Stimulated activated CD4-positive, alpha-beta T cell treated with anti-CD3 and anti-CD28 coated beads, Interleukin-4, amount 100 ng/mL, for 48 hours (primary cell): ENCODE measurements at regions not wholly inside any gene's neighbourhood (a gene's known extent, or its start where the extent isn't known, plus 50 kb on each side); places are given as distances from the start of the nearest gene placed in this dataset.

Experiments
- DNase-seq, 2 donors: peaks; one replicate each; pipeline ENCODE4 v3.0.0-alpha.2; 2020; ENCODE audit warnings: low read depth in 2 of 2

DNA sequence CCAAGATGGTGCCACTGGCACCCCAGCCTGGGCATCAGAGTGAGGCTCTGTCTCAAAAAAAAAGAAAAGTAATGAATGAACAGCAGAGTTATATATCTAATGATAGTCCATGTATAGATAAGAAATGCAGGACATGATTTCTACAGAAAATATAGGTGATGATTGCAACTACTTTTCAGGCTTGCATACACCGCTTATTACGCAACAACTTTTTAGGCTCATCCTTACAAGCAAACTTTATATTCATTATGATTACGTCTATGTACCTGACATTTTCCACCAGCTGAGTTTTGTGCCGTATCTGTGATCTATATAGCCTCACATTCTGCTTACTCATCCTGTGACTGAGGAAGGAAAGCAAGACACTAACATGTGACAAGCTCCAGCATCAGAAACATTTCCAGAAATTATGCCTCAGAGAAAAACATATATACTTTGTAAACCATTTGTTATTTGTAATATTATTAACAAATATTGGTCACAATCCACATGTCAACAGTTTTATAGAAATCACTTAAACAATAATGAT lies 906.3 kb downstream of the ZPLD1 start:
- no peak for DNase-seq

DNA sequence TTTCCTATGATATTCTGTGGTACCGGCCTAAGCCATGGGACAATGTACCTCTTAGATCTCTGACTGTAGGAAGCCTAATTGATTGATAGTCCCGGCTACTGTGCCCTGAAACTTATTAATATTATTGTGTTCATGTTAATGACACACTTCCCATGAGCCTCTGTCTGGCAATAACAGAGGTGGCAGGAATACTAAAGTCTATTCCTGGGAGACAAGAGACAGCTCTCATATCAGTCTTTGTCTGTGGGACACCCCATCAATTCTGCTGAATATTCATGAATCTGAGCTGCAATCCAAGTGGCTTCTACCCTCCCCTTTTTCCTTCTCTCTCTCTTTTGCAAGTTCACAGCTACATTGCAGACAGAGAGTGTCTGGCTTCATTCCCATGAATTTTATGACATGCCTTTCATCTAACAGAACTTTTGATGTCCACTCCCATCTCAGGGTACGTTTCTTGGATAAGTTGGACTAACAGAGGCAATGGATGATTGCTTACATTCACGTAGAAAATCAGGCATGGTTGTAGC lies 907.5 kb downstream of the ZPLD1 start:
- no peak for DNase-seq

DNA sequence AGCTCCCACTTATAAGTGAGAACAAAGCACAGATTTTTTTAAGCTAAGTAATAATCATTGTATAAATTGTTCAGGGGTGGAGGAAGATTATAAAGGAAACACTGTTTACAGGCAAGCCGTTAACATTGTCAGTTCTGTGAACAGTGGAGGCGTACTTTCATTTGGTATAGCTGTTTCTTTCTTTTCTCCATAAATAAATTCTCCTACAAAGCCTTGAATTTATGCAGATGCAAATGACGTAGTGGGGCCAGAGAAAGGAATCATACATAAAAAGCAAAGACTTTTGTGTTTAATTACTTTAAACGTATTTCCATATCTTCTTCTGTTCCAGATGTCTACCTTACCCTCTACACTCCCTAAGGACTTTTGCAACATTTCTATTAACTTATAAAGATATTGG lies 914.9 kb downstream of the ZPLD1 start:
- DNase-seq = no peak

DNA sequence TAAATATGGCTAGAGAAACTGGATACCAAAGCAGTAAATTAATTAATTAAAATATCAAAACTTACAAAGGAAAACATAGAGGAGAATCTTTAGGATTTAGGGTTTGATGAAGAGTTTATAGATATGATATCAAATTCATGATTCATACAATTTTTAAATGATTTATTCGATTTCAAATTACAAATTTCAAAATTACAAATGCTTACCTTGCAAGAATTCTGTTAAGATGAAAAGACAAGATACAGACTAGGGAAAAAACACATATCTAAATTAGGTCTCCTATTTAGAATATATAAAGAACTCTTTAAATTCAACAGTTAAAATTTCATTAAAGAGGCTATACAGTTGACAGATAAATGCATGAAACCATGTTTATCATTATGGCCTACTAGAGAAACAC lies 930.7 kb downstream of the ZPLD1 start:
- DNase-seq = no peak

DNA sequence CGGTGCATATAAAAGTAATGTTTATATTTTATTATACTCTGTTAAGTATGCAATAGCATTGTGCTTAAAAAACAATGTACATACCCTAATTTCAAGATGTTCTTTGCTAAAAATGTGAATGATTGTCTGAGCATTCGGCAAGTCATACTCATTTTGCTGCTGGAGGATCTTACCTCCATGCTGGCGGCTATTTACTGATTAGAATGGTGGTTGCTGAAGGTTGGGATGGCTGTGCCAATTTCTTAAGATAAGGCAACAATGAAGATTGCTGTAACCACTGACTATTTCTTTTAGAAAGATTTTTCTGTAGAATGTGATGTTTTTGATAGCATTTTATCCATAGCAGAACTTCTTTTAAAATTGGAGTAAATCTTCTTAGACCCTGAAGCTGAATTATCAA lies 932.7 kb downstream of the ZPLD1 start:
- no peak for DNase-seq

DNA sequence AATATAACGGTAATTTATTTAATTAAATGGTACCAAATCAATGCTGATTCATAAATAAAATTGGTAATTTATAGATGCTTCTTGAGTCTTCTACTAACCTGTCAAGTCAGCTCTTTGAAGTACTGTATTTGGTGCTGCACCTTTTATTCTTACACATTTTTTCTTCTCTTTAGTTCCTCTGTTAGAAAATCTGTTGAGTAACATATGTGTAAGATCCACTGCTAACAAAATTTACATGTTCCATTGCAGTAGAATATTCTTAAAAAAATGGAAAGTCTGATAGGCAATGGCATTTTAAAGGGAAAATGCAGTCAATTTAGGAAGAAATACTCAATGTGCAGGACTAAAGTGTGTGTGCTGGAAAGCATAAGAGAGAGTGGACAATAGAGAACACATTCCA lies 936.6 kb downstream of the ZPLD1 start:
- DNase-seq = no peak

DNA sequence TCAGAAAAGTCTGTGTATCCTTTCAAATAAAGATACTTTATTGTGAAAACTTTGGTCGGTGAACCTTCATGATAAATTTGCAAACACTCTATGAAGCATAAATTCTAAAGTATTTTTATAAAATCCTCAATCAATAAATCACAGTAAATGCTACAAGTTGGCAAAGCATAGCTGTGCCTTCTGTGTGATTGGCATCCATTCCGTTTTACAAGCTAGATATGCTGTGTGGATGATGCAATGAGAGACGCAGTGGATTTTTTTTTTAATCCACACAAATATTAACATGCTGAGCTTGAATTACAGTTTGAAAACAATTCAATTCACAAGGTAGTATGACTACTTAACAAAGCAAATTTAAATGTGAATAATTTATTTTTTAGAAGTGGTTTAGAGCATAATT lies 937.2 kb downstream of the ZPLD1 start:
- DNase-seq = no peak

DNA sequence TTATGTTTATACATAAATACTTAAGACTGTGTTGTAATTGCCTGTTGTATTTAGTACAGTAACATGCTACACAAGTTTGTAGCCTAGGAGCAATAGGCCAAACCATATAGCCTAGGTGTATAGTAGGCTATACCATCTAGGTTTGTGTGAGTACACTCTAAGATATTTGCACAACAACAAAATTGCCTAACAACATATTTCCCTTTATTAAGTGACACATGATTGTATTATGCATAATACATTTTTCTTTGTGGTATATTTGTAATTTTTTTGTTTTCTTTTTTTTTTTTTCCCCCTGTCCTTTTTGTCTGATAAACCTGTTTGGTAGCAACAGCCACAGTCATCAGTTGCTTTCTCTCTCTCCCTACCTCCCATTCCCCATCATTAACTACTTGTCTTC lies 945.6 kb downstream of the ZPLD1 start:
- DNase-seq = no peak

DNA sequence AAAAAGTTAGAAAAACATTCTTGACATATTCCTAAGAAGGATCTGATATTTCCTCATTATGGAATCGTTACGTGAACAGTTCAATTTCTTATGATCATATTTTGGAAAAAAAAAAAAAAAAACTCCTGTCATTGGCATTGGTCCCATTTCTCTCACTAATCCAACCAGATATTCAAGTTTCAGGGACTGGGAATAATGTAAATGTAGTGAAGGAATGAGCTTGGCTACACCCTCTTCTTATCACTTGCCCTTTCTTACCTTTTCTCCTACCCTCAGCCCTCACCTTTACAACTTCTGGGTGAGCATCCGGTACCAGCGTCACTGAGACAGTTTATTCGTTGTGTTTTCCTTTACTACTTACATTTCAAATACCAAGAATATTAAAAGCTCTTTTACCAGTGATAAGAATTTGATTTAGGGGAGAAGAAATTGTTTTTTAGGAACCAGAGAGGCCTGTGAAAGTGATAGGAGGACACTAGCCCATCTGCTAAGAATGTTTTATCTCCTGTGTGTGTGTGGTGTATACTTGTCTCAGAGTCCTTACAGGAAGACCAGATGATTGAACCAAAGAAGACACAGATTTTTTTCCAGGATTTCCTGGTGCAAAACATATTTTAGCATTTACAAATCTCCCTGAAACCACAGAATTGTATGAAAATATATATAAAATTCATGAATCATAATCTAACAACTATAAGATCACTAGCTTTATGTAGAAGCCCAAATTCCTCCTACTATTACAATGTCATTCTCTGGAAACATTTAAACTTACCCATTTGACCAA lies 946.7 kb downstream of the ZPLD1 start:
- DNase-seq = no peak

DNA sequence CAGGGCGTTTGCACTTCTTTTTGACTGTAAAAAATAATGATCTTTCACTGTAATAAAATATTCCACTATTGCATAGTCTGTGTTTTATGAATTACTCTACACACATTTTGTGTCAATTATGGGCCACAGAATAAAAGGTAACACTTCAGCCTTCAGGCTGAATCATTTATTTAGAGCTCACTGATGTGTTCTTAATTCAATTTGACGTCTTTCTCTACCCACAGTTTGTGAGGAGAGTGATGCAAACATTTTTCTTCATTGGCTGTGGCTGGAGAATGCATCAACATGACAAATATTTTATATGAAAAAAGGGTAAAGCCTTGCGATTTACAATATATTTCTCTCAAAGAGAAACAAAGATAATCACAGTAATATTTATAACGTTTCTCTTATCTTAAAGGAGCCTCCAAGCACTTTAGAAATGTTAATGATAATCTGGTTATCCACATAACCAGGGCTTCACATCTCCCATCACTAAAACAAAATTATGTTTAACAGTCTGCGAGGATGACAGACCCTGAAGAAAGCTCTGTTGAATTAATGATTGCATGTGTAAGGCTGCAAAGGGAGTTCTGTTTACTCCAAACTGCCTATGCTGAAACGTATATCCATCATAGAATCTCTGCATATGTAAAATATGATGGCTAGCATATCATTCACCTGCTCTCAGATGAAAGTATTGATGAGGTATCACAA lies 951.3 kb downstream of the ZPLD1 start:
- no peak for DNase-seq

DNA sequence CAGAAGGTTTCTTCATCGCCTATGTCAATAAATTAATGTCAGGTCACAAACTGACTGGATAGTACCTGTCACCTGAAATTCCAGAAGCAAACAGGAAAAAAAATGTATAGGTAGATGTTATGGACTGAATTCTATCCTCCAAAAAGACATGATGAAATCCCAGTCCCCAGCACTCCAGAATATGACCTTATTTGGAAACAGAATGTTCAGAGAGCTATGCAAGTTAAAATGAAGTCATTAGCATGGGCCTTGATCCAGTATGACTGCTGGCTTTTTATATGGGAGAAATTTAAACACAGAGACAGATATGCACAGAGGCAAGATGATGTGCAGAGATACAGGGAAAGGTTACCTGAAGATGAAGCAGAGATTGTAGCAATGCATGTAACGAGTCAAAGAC lies 953.4 kb downstream of the ZPLD1 start:
- no peak for DNase-seq

DNA sequence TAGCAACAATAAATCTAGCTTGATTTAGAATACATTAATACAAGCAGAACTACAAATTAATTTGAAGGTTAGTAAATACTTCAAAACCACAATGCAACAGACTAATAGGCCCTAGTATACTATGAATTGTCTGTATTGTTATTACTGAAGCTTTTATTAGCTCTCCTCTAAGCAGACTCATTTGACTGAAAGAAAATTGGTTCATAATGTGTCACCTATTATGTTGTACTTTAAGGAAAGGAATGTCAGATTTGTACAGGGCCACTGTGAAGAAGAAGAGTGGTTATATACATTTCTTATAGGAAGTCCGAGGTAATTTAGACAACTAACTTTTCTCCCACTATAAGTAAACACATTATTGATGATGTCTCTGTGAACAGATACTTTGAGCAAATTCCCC lies 954.5 kb downstream of the ZPLD1 start:
- no peak for DNase-seq

DNA sequence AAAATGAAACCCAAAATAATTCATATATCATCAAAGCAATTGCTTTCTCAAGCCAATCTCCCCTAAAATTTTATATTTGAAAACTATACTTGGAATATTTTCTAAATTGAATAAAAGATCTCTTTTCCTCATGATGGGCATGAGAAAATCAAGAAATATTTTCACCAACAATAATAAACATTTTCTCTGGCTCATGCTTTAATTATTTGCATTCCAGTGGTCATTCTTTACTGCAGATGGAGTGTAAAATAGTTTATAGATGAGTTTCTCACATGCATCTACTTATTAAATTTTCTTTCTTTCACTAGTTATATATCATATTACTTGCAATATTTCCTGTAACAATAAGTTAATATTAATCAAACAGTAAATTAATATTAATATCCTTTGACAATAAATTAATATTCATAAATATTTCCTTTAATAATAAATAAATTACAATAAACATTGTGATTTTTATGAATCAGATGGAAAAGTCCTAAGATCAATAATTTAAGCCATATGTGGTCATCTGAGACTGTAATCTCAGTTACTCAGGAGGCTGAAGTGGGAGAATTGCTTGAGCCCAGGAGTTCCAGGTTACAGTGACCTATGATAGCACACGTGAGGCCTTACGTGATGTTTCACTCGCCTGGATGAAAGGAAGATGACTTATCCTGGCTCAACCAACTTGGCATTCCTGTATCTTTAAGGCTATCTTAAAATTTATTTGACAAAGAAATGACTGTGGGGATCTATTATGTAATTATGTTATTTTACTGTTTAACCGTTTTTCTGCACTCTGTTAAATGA lies 958.8 kb downstream of the ZPLD1 start:
- DNase-seq = no peak

DNA sequence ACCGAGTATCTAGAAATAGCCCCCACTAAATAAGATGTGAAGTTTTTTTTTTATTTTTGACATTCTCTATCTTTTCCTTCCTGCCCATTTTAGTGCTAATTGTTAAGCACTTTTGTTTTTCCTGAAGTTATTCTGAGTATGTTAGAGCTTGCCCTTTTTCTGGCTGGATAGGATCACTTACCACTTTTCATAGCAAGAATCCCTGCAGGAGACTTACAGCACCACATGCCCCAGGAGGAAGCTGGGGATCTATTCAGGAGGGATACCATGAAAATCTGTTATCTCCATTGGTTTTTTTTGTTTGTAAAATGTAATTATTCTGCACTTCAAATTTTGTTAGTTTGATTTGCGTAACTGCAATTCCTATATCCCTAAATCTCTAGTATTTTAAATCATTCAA lies 968.4 kb downstream of the ZPLD1 start:
- DNase-seq = no peak

DNA sequence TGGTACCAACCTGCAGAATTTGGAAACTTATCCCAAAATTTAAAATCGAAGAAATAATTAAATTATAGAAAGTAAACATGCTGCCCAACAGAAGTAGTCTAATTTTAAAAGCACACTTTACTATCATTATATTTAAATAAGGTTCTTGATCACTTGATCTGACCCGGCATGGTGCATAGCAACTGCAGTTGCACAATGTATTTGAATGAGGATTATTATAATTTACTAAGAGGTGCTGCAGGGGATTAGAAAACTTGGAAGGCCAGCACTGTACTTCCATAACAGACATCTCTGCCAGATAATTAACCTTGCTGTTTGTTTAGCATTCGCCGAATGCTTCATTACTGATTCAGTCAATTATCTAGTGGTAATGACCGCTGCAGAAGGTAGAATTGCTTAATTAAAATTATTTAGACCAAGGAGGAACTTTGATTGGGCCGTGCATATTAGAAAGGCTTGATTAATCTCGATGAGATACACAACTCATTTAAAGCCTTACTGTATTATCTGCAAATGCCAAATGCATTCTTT lies 971.6 kb downstream of the ZPLD1 start:
- no peak for DNase-seq

DNA sequence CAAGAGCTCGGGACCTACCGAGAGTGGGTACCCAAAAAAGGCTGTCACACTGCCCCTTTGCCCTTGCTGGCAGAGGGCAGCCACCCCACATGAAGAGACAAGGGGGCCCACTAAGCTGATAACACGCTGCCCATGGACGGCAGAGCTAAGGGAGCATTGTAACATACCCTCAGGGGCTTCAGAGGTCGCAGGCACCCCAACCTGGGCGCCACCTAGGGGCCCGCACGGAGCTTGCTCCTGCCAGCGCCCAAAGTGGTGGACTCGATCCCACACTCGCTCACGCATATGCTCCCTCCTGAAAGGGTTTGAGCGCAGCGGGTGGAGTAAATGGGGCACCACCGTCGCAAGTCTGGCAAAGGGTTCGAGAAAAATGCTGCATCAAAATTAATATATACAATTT lies 975.4 kb downstream of the ZPLD1 start:
- no peak for DNase-seq

DNA sequence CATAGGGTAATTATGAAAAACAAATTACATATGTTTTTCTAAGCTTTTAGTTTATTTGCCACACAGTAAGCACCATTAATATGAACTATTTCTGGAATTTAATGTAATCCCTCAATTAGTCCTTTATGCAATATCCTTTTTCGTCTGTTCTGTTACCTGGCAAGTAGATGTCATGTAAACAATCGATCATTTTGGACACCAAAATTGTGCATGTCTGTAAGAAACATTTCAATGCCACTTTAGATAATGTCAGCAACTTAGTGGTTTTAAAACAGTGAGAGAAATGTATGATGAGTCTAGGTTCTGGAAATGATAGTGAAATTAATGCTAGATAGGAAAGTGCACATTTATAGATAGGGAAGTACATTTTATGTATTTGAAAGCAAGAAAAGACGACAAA lies 986.6 kb downstream of the ZPLD1 start:
- no peak for DNase-seq

DNA sequence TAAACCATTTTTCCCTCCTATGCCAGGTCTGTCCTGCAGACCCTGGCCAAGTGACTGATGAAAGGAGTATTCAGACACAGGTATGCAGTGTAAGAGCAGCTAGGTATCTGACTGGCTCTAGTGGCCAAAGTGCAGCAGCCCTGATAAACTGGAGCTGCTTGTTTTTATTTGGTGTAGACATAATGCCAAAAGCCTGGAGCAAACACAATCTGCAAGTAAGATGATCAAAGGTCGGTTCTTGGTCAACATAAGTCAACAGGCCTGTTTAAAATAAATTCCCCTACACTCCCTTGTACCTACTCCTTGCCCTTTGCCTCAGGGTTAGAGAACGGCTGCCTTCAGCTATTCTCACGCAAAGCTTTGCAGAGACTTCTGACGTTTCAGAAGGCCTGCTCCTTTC lies 1003.1 kb downstream of the ZPLD1 start:
- no peak for DNase-seq

DNA sequence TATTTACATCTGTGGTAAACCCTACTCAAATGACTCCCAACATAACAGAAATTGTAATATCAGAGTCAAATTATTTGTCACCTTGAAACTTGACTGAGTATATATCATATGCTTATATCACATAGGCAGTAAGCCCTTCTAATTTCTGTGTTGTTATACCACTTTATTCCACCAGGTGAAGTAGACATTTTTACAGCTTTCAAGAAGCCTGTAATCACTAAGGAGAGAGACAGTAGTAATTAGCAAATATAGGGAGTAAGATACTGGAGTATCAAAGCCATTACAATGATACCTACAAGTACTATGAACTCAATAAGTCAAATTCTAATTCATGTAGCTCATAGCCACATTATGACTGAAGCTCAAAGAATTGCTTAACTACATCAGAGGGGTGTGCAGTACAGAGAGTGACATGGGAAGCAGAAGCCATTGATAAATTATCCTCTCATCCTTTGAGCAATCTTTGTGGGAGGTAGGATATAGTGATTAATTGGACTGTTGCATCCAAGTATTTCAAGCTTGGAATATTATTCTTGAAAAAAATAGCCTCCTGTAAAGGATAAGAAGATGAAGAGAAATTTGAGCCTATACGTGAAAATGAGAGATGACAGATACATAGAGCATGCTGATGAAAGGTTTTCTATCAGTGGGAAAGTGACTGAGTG lies 1005.9 kb downstream of the ZPLD1 start:
- no peak for DNase-seq

DNA sequence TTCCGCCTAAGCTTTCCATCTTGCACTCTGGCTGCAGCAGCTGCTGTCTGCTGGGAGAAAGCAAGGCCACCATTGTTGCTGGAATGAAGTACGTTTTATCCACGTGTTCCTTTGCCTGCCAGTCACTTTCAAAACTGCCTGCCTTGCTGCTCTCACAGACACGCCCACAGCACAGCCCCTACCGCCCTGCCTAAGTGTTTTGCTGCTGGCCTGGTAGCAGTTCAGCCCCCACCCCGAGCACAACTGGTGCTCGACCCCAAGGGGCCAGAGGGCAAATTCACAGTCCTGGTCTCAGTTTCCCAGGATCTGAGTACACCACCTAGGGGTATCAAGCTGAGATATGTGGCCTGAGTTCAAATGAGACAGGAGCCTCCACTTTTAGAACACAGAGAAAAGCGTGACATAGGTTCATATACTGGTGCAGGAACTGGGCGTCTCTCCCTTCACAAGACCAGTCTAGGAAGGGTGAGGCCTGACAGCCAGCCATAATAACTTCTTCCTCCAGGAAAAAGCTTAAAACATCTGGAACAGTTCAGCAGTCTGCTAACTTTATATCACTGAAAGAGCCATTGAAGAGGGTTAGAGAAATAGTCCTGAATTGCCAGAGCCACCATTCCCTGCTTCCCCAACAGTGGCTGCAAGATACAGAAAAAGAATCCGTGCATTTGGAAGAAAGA lies 1012.3 kb downstream of the ZPLD1 start:
- DNase-seq = no peak

DNA sequence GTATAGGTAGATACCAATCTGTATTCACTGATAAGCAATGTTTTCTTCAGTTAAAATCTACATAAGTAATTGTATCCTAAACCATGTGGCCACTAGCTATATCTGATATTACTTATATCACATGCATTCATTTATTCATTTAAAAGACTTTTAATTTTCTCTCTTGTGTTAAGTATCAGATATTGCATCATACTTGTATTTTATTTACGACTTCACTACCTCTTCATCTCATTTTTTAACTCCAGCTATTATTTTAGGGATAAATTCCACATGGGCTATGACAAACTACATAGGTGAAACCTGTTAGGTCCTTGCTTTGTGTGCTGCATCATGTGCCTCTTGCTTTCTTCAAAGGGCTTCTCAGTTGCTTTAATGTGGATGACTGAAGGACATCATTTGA lies 1018.3 kb downstream of the ZPLD1 start:
- DNase-seq = no peak
